HG02642 (cell line): ENCODE measurements at regions not wholly inside any gene's neighbourhood (a gene's known extent, or its start where the extent isn't known, plus 50 kb on each side); places are given as distances from the start of the nearest gene placed in this dataset.

Experiments
- ATAC-seq: cut with Tn5 transposase; IDR thresholded peaks from one replicate; pipeline ENCODE4 v1.9.1; 2021; ENCODE audit warnings: mild to moderate bottlenecking; ENCODE audit not compliant: unreplicated experiment, poor library complexity

DNA sequence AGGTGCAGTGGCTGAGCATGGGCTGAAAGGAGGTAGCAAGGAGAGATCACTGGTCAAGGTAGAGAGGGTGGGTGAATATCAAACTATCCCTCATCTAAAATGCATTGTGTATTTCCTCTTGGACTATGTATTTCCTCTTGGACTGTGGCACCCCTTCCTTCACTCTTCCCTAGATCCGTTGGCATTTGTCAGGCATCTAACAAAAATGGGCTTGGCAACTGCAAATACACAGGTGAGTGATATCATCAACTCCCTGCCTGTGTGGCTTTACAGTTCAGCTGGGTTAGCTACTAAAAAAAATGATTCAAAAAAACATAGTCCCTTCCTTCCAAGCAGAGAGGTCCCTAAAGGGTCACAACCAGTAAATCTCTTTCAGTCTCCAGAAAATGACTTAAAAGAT is 142.8 kb upstream of the FUT8 start:
- no peak for ATAC-seq

DNA sequence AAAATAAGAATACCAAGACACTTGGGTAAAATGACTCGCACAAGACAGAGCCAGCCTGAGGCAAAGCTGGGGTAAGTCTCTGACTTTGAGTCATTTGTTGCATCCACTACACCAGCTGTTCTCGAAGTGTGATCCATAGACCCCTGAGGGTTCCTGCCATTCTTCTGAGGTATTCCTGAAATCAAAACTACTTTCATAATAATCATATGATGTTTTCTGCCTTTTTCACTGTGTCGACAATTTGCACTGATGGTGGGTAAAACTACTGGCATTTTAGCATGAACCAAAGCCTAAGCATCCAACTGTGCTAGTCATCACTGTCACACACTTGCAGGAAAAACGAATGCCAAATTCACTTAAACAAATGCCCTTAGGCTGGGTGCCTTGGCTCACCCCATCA is 135.5 kb upstream of the FUT8 start:
- ATAC-seq, result no peak

DNA sequence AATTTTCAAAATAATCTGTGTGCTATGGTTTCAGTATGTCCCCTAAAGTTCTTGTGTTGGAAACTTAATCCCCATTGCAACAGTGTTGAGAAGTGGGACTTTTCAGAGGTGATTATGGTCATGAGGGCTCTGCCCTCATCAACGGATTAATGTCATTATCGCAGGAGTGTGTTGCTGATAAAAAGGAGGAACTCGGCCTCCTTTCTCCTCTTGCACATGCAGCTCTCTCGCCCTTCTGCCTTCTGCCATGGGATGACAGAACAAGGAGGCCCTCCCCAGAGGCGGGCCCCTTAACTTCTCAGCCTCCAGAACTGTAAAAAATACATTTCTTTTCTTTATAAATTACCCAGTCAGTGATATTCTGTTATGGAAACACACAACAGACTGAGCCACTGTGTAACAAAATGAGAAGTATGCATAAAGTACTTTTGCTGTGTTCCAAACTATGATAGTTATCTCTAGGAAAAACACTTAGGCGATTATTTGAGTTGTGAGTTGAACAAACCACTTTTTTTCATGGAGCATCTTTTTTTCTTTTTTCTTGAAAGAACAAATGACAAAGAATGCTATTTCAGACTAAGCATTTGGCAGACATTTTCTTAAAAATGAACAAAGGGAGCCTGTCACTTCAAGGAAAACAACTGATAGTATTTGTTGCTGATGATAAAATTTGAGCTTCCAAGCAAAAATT is 134.8 kb upstream of the FUT8 start:
- no peak for ATAC-seq

DNA sequence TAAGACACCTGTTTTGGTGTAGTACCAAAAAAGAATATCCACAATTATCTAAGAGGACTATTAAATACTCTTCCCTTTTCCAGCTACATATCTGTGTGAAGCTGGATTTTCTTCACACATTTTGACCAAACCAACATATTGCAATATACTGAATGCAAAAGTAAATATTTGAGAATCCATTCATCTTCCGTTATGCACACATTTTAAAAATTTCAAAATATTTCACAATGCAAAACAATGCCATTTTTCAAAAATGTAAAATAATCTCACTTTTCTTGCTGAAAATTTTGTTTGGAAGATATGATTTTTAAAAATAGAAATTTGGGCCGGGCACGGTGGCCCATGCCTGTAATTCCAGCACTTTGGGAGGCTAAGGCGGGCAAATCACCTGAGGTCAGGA is 133.9 kb upstream of the FUT8 start:
- no peak for ATAC-seq

GRCh38 chr14:65279510-65279909 is 133.0 kb upstream of the FUT8 start:
- ATAC-seq, result no peak

DNA sequence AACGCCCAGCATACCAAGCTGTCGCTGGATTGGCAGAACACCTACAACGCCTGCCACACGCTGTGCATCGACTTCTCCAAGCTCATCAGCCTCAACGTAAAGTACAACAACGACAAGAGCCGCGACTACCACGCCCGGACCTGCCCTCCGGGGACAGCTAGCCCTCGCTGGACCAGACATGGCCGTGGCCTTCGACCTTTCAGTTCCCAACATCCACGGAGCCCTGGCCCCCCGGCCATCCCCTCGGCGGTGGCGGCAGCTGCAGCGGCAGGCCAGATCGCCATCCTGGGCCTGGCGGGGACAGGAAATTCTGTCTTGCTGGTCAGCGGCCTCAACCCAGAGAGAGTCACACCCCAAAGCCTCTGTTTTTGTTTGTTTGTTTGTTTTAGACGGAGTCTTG is 132.6 kb upstream of the FUT8 start:
- no peak for ATAC-seq

DNA sequence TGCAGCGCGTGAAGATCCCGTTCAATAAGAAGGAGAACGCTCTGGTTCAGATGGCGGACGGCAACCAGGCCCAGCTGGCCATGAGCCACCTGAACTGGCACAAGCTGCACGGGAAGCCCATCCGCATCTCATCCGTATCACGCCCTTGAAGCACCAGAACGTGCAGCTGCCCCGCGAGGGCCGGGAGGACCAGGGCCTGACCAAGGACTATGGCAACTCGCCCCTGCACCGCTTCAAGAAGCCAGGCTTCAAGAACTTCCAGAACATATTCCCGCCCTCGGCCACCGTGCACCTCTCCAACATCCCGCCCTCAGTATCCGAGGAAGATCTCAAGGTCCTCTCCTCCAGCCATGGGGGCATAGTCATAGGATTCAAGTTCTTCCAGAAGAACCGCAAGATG is 131.9 kb upstream of the FUT8 start:
- no peak for ATAC-seq

DNA sequence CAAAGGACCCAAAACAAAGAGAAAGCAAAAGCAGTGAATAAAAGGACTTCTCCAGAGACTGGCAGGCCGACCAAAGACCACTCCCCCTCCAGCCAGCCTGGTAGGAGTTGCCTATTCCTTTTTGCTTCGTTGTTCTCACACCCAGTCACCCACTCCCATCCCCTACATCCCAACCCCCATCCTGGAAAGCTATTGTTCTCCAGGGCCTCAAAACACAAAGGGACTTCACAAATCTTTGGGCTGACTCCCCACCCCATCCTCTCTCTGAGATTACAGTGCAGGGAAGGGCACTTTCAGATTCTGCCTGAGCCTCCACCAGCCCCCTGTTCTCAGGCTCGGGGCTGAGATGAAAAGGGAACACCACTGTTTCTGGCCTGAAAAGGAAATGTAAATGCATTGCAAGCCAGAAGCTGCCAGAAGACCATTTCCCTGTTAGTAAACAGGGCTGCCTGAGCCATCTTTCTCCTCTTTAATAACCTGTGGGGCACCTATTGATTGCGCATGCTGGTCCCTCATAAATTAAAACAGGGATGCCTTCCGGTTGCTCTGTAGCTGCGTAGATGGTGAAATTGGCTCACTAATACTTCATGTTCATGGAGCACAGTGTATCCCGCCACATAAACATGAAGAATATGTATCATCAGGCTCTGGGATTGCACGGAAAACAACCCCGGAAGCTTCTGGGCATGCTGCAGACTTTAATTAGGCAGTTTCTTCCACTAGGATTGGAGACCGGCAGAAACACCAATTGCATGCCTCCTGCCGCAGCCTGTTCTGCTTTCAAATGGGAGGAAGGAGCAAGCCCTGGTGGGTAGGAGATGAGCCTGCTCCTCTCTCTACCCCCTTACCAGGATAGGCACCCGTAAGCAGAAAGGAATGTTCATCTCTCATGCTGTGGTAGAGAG is 130.3 kb upstream of the FUT8 start:
- no peak for ATAC-seq

DNA sequence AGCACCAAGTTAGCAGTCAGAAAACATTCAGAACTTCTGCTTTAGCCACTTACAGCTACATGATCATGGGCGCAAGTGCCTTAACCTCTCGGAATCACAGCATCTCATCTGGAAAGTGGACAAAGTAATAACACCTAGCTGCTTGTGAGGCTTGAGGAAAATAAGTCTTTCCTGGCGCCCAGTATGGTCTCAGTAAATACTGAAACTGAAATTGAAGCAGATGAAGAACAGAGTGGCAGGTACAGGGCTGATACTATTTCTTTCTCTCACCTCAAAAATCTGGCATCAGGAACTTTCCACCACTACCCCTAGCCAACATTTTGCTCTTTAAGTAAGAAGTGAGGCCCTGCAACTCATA is 129.7 kb upstream of the FUT8 start:
- ATAC-seq, result no peak

DNA sequence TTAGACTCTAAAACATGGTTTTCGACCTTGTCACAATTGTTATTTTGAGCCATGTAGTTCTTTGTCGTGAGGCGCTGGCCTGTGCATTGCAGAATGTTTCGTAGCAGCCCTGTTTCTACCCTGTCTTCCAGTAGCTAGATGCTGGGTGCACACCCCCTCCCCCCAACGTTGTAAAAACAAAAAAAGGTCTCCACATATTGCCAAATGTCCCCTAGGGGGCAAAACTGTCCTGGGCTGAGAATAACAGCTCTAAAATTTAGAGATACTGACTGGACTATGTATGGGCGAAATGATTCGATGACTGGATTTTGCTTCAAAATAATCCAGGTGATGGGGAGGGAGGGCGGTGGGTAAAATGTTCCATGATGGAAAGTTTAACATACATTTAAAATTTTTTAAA is 126.1 kb upstream of the FUT8 start:
- no peak for ATAC-seq

DNA sequence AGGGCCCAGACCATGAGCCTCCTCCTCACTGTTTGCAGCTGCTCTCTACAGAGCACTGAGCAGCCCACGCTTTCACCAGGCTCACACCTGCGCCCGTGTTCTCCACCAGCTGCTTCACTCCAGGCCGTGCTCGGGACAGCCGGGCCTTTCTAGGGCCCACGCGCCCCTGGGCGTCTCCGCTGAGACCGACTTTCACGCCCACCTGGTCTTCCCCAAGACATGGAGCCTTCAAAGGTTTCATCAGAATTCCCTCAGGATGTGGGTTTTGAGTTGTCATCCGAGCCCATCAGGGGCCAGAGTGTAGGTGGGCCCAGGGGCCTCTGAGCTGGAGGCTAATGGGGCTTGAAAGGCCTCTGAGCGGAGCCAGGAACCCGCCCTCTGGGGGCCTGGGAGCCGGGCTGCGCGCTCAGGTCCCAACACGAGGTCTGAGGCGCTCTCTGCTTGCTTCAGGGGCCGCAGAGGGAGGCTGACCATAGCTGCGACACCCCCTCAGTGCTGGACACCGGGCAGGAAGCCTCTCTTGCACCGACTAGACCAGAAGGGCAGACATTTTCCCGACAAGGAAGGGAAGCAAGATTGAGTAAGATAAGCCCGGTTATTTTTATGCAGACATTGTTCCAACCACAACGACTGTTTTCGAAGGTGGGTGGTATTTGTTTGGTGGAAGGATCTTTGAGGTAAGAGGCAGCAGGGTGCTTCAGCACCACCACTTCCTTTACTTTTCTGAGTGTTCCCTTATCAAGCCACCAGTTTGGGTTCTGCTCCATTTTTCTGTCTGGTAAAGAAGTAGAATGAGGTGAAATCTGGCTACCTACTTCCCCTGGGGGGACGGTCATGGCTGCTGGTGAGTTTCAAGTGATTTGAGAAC is 125.0 kb upstream of the FUT8 start:
- ATAC-seq, result peak; percentile 82

DNA sequence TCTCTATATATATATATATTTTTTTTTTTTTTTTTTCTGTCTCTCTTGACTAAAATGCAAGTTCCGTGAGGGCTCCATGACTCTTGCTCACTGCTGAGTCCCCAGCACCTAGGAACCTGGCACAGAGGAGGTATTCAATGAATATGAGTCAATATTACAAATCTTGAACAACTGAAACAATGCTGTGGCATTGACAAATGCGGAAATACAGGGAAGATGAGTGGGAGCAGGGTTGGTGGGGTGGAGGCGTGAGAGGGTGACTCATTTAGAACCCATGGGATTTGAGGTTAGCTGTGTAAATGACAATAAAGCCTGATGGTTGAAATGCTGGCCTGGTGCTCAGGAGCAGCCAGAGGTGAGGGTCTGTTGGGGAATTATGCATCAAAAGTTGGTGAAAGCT is 121.7 kb upstream of the FUT8 start:
- ATAC-seq, result no peak

DNA sequence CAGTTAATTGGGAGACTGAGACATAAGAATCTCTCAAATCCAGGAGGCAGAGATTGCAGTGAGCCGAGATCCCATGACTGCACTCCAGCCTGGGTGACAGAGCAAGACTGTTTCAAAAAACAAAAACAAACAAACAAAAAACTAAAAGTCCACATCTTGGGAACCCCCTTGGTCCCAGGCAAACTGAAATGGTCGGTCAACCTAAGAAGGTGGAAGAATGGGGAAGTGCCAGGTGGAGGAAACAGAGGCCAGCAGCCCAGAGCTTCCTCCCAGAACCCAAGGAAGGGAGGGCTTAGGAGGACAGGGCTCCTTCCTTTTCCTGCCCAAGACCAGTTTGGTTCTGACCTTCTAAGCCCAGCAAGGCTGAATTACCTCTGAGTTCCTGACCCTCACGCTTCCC is 121.0 kb upstream of the FUT8 start:
- ATAC-seq, result no peak

GRCh38 chr14:65294816-65295215 is 117.7 kb upstream of the FUT8 start:
- no peak for ATAC-seq

- ATAC-seq, result no peak
Observed at GRCh38 chr14:65296402-65296801, 116.1 kb upstream of the FUT8 start.

GRCh38 chr14:65296876-65297275 is 115.7 kb upstream of the FUT8 start:
- no peak for ATAC-seq

GRCh38 chr14:65297744-65298143 is 114.8 kb upstream of the FUT8 start:
- ATAC-seq, result no peak

DNA sequence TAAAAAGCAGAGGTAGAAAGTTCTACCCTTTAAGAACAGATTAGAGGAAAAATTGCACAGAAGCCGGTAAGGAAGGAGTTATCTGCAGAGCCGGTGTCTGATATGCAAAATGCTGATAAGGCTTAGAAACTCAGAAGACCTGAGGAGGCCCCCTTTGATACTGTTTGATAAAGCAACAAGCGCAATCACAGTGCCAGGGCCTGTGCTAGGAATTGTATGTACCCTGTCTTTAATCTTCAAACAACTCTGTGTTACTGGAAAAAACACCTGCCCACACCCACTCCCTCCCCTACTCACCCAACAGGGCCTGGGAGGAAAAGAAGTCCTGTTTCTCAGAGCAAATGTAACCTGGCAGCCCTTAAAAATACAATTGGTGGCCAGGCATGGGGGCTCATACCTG is 112.7 kb upstream of the FUT8 start:
- no peak for ATAC-seq

DNA sequence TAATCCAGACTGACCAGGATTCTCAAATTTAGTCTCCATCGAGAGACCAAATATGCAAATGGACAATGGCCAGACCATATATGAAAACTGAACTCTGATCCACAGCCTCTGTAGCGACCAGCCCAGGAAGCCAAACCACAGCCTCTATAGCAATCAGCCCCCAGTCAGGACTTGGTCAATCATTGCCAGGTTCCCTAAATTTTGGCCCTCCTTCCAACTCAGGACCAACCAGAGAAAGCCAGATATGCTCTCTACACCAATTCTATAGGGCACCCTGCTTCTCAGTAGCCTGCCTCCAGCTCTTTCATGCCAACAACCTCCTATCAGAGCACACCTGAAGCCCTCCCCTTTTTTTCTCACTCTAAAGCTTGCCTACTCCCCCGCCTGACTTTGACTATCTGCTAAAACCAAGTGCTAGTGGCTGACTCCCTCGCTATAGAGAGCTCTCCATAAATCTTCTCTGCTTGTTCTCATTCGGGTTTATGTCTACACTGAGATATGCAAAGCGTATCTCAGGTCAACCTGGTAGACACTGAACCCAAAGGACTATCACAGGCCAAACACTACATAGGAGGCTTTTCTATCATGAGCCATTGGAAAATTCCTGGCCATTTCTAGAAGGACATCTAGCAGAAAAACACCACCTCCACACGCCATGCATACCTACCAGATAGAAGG is 110.5 kb upstream of the FUT8 start:
- ATAC-seq, result peak; percentile 61

GRCh38 chr14:65302571-65303189 is 109.8 kb upstream of the FUT8 start:
- peak; percentile 41 for ATAC-seq
